RCC 7860 (cell line): ENCODE measurements at regions not wholly inside any gene's neighbourhood (a gene's known extent, or its start where the extent isn't known, plus 50 kb on each side); places are given as distances from the start of the nearest gene placed in this dataset.
A peak's percentile ranks its signal among the peaks of the same experiment; 100 is the strongest.
"Not testable (repeated sequence)": the region's sequence is repeated elsewhere in the genome, so short reads cannot be mapped to it uniquely, and the experiment has no call there.

ENCODE experiments used
- DNase-seq: peaks from one replicate; pipeline ENCODE4 v3.0.0-alpha.2; 2015; ENCODE audit warnings: low spot score
- FAIRE-seq: peaks from 2 replicates; lab custom pipeline; 2012; peaks lifted over from hg19 to GRCh38; lab: Jason Lieb, UNC

GRCh38 chr5:74501674-74502478, 138.7 kb downstream of the ENC1 start:
- no peak for FAIRE-seq

GRCh38 chr5:74500110-74500917, 140.2 kb downstream of the ENC1 start:
- no peak for DNase-seq
- no peak for FAIRE-seq

More at GRCh38 chr5:74501674-74502478, 138.7 kb downstream of the ENC1 start:
- DNase-seq = no peak

- FAIRE-seq (no peak), DNase-seq (no peak)
Observed at GRCh38 chr5:74499256-74500050, 141.1 kb downstream of the ENC1 start.

- FAIRE-seq = no peak
- no peak for DNase-seq
Observed at GRCh38 chr5:74497706-74498105, 142.8 kb downstream of the ENC1 start.

GRCh38 chr5:74493411-74493810, 147.1 kb downstream of the ENC1 start:
- DNase-seq = peak; percentile 31
- no peak for FAIRE-seq

- FAIRE-seq (no peak), DNase-seq (no peak)
Observed at GRCh38 chr5:74492230-74492629, 148.3 kb downstream of the ENC1 start.

- DNase-seq (no peak), FAIRE-seq (no peak)
Observed at GRCh38 chr5:74491586-74491985, 148.9 kb downstream of the ENC1 start.

GRCh38 chr5:74490814-74491213, 149.7 kb downstream of the ENC1 start:
- FAIRE-seq = no peak
- DNase-seq = no peak

GRCh38 chr5:74482990-74483389, 157.5 kb downstream of the ENC1 start:
- DNase-seq (no peak), FAIRE-seq (no peak)

GRCh38 chr5:74482523-74482922, 158.0 kb downstream of the ENC1 start:
- DNase-seq = no peak
- FAIRE-seq = no peak

- FAIRE-seq, DNase-seq: not testable (repeated sequence)
Observed at GRCh38 chr5:74481357-74481756, 159.2 kb downstream of the ENC1 start.

GRCh38 chr5:74480201-74480600, 160.3 kb downstream of the ENC1 start:
- no peak for DNase-seq

GRCh38 chr5:74478328-74478727, 162.2 kb downstream of the ENC1 start:
- DNase-seq = no peak

More at GRCh38 chr5:74480201-74480600, 160.3 kb downstream of the ENC1 start:
- no peak for FAIRE-seq

GRCh38 chr5:74477761-74478160, 162.8 kb downstream of the ENC1 start:
- no peak for FAIRE-seq
- DNase-seq = no peak

More at GRCh38 chr5:74478328-74478727, 162.2 kb downstream of the ENC1 start:
- FAIRE-seq = no peak

- DNase-seq (no peak), FAIRE-seq (no peak)
Observed at GRCh38 chr5:74476819-74477453, 163.6 kb downstream of the ENC1 start.

- no peak for FAIRE-seq
- DNase-seq = no peak
Observed at GRCh38 chr5:74476046-74476818, 164.3 kb downstream of the ENC1 start.

- DNase-seq = no peak
Observed at GRCh38 chr5:74471875-74472274, 168.7 kb downstream of the ENC1 start.

GRCh38 chr5:74469234-74469994, 171.1 kb downstream of the ENC1 start:
- no peak for DNase-seq
- FAIRE-seq = no peak

More at GRCh38 chr5:74471875-74472274, 168.7 kb downstream of the ENC1 start:
- no peak for FAIRE-seq

- DNase-seq (peak; percentile 18), FAIRE-seq (no peak)
Observed at GRCh38 chr5:74468421-74468820, 172.1 kb downstream of the ENC1 start.
